K562 (cell line): ENCODE measurements at regions not wholly inside any gene's neighbourhood (a gene's known extent, or its start where the extent isn't known, plus 50 kb on each side); places are given as distances from the start of the nearest gene placed in this dataset.

Experiments
- CHCHD3 ChIP-seq: fragments of 250-450 bp; sonication (Bioruptor Pico); IDR thresholded peaks from 2 replicates; pipeline ENCODE4 v2.1.2; 2022; ENCODE audit warnings: mild to moderate bottlenecking
- CHD2 ChIP-seq: IDR thresholded peaks from 2 replicates; pipeline ENCODE4 v1.6.1; 2011; ENCODE audit warnings: low read depth, low read length
- CREM ChIP-seq: IDR thresholded peaks from 2 replicates; pipeline ENCODE4 v1.6.1; 2014; ENCODE audit warnings: antibody characterized with exemption, low read depth
- CTBP1 ChIP-seq: fragments of 450-650 bp; IDR thresholded peaks from 2 replicates; pipeline ENCODE4 v1.6.1; 2016; ENCODE audit warnings: borderline replicate concordance
- EWSR1 ChIP-seq: fragments of 450-650 bp; IDR thresholded peaks from 2 replicates; pipeline ENCODE4 v1.6.1; 2018; ENCODE audit warnings: borderline replicate concordance, mild to moderate bottlenecking, low read depth, moderate library complexity; ENCODE audit not compliant: partially characterized antibody
- FIP1L1 ChIP-seq: fragments of 200-400 bp; formaldehyde crosslinking; IDR thresholded peaks from 2 replicates; pipeline ENCODE4 v1.6.1; 2018; ENCODE audit warnings: mild to moderate bottlenecking, low read depth, low read length; ENCODE audit not compliant: poor library complexity, severe bottlenecking
- FOXM1 ChIP-seq, 2 experiments: fragments of 450-650 bp in 1 of 2; sonication (generic) in 1 of 2; formaldehyde crosslinking in 1 of 2; IDR thresholded peaks; 2 replicates each; pipeline versions ENCODE4 v1.6.1 to v1.9.0; 2017 to 2022; ENCODE audit warnings: low read depth in 2 of 2, mild to moderate bottlenecking in 2 of 2, missing genetic modification reagents in 1 of 2, moderate library complexity in 1 of 2
- HNRNPH1 ChIP-seq: fragments of 200-400 bp; formaldehyde crosslinking; optimal IDR thresholded peaks from 2 replicates; pipeline ENCODE3; 2017; ENCODE audit warnings: low read depth, mild to moderate bottlenecking, low read length, moderate library complexity
- HNRNPL ChIP-seq: fragments of 200-400 bp; formaldehyde crosslinking; IDR thresholded peaks from 2 replicates; pipeline ENCODE4 v1.6.1; 2017; ENCODE audit warnings: low read depth, mild to moderate bottlenecking, low read length
- HNRNPLL ChIP-seq: fragments of 200-400 bp; formaldehyde crosslinking; IDR thresholded peaks from 2 replicates; pipeline ENCODE4 v1.6.1; 2017; ENCODE audit warnings: low read length, low read depth, mild to moderate bottlenecking; ENCODE audit not compliant: poor library complexity, severe bottlenecking
- MYBL2 ChIP-seq, 2 experiments: fragments of 450-650 bp in 1 of 2; sonication (generic) in 1 of 2; formaldehyde crosslinking in 1 of 2; IDR thresholded peaks; 2 replicates each; pipeline versions ENCODE4 v1.6.1 to v1.8.1; 2017 to 2022; ENCODE audit warnings: borderline replicate concordance in 1 of 2, inconsistent platforms in 1 of 2, low read depth in 1 of 2, mild to moderate bottlenecking in 1 of 2, missing genetic modification reagents in 1 of 2, moderate library complexity in 1 of 2
- NR1H2 ChIP-seq: sonication (generic); formaldehyde crosslinking; IDR thresholded peaks from 2 replicates; pipeline ENCODE4 v1.4.0; 2020; ENCODE audit warnings: mild to moderate bottlenecking, missing genetic modification reagents
- PTRF ChIP-seq: fragments of 450-650 bp; IDR thresholded peaks from 2 replicates; pipeline ENCODE4 v1.6.1; 2016; ENCODE audit warnings: mild to moderate bottlenecking, missing genetic modification characterization, missing compliant biosample characterization
- RBFOX2 ChIP-seq: fragments of 200-400 bp; formaldehyde crosslinking; IDR thresholded peaks from 2 replicates; pipeline ENCODE4 v1.6.1; 2017; ENCODE audit warnings: low read depth, mild to moderate bottlenecking, low read length, moderate library complexity
- SMC3 ChIP-seq: conservative IDR thresholded peaks from 2 replicates; pipeline ENCODE4 v1.6.1; 2011; ENCODE audit warnings: low read depth, low read length, improper control_type of control experiment; ENCODE audit not compliant: insufficient read depth
- TRIM28 ChIP-seq: fragments of 450-650 bp; IDR thresholded peaks from 2 replicates; pipeline ENCODE4 v1.6.1; 2017
- YY1 ChIP-seq, 3 experiments: IDR thresholded peaks; 2 replicates each; pipeline ENCODE4 v1.6.1; 2011; ENCODE audit warnings: low read length in 2 of 3, mild to moderate bottlenecking in 2 of 3, moderate library complexity in 2 of 3, borderline replicate concordance in 1 of 3, control low read depth in 1 of 3, low read depth in 1 of 3; ENCODE audit not compliant: insufficient read depth in 3 of 3, insufficient replicate concordance in 2 of 3, control insufficient read depth in 1 of 3, insufficient read length in 1 of 3; ENCODE audit errors: extremely low read depth in 1 of 3
- ZFP36 ChIP-seq: fragments of 150-350 bp; IDR thresholded peaks from 2 replicates; pipeline ENCODE4 v1.6.1; 2018; ENCODE audit warnings: low read length, low read depth; ENCODE audit not compliant: partially characterized antibody
- ZNF668 ChIP-seq: fragments of 250-450 bp; sonication (Bioruptor Pico); IDR thresholded peaks from 2 replicates; pipeline ENCODE4 v1.8.0; 2022; ENCODE audit warnings: mild to moderate bottlenecking, inconsistent platforms
- ZNF785 ChIP-seq: fragments of 250-450 bp; sonication (Bioruptor Pico); IDR thresholded peaks from 2 replicates; pipeline ENCODE4 v1.4.0; 2020; ENCODE audit warnings: mild to moderate bottlenecking
- TF ChIP-seq, protein P1 (sequence below): fragments of 450-650 bp; IDR thresholded peaks from one replicate; pipeline ENCODE4 v1.6.1; 2018; ENCODE audit warnings: mild to moderate bottlenecking, moderate library complexity; ENCODE audit not compliant: partially characterized antibody
- TF ChIP-seq, protein P2 (sequence below): IDR thresholded peaks from 2 replicates; pipeline ENCODE4 v1.6.1; 2014; ENCODE audit warnings: antibody characterized with exemption
- TF ChIP-seq, protein P3 (sequence below): fragments of 250-450 bp; sonication (Bioruptor Pico); IDR thresholded peaks from 2 replicates; pipeline ENCODE4 v1.8.0; 2021; ENCODE audit warnings: mild to moderate bottlenecking, moderate library complexity

DNA sequence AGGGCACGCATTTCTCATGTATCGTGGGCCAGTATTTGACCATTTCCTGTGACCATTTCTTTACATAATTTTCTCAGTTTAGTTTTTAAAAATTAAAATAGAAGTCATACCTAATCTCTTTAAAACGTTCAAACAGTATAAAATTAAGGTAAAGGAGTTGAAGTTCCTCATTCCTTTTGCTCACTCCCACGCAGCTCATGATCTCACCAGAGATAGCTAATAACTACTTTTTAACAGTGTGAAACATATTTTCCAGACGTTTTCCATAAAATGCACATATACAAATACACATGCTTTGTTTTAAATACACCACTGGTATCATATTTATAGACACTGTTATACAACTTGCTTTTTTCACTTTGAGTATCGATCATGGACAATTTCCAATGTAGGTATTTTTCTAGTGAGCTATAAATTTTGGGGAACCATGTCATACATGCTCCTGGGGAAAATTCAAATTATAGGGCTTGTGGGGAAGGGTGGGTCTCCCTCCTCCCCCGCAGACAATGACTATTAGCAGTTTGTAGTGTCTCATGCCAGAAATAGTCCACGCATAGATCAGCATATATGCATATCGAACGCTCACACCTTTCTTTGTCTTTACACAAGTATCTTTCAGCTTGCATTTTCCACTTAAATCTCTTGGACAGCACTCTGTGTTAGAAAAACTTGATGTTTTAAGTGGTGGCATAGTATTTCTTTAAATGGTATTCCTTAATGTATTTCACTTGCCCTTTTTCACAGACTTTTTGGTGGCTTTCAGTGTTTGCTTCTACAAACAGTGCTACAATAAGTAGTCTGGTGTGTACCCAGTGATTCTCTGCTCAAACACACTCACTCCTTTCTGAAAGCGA is 145.5 kb upstream of the ZNF217 start (continued):
- TF ChIP-seq, protein P1, sequence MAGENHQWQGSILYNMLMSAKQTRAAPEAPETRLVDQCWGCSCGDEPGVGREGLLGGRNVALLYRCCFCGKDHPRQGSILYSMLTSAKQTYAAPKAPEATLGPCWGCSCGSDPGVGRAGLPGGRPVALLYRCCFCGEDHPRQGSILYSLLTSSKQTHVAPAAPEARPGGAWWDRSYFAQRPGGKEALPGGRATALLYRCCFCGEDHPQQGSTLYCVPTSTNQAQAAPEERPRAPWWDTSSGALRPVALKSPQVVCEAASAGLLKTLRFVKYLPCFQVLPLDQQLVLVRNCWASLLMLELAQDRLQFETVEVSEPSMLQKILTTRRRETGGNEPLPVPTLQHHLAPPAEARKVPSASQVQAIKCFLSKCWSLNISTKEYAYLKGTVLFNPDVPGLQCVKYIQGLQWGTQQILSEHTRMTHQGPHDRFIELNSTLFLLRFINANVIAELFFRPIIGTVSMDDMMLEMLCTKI, result no peak
- TF ChIP-seq HNRNPLL (no peak), ZNF668 (no peak), TRIM28 (no peak), CHD2 (no peak), EWSR1 (peak; percentile 91), CHCHD3 (CRISPR knock-in tag) (no peak), ZFP36 (no peak), CTBP1 (no peak), HNRNPH1 (no peak), ZNF785 (no peak), YY1 (IDR thresholded peaks at IDR 0.05; ENCODE audit: borderline replicate concordance in 1 of 3, control insufficient read depth in 1 of 3, extremely low read depth in 1 of 3, insufficient read depth in 3 of 3, insufficient read length in 1 of 3, insufficient replicate concordance in 2 of 3, low read depth in 1 of 3, low read length in 2 of 3) (no peak), CREM (peak; percentile 30; the same call in 1 of the 2 replicates), FIP1L1 (no peak), FOXM1 (IDR thresholded peaks at IDR 0.05; ENCODE audit: low read depth) (no peak), FOXM1 (CRISPR knock-in tag; IDR thresholded peaks at IDR 0.05; ENCODE audit: low read depth) (no peak), SMC3 (no peak), HNRNPL (no peak), NR1H2 (CRISPR knock-in tag) (no peak), PTRF (tag) (no peak), RBFOX2 (peak; percentile 48), MYBL2 (IDR thresholded peaks at IDR 0.05; ENCODE audit: low read depth) (no peak), MYBL2 (CRISPR knock-in tag; IDR thresholded peaks at IDR 0.05; ENCODE audit: borderline replicate concordance) (no peak)
- TF ChIP-seq, protein P2, sequence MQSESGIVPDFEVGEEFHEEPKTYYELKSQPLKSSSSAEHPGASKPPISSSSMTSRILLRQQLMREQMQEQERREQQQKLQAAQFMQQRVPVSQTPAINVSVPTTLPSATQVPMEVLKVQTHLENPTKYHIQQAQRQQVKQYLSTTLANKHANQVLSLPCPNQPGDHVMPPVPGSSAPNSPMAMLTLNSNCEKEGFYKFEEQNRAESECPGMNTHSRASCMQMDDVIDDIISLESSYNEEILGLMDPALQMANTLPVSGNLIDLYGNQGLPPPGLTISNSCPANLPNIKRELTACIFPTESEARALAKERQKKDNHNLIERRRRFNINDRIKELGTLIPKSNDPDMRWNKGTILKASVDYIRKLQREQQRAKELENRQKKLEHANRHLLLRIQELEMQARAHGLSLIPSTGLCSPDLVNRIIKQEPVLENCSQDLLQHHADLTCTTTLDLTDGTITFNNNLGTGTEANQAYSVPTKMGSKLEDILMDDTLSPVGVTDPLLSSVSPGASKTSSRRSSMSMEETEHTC, result no peak
- TF ChIP-seq, protein P3, sequence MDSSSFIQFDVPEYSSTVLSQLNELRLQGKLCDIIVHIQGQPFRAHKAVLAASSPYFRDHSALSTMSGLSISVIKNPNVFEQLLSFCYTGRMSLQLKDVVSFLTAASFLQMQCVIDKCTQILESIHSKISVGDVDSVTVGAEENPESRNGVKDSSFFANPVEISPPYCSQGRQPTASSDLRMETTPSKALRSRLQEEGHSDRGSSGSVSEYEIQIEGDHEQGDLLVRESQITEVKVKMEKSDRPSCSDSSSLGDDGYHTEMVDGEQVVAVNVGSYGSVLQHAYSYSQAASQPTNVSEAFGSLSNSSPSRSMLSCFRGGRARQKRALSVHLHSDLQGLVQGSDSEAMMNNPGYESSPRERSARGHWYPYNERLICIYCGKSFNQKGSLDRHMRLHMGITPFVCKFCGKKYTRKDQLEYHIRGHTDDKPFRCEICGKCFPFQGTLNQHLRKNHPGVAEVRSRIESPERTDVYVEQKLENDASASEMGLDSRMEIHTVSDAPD (CRISPR knock-in tag), result no peak
